GM18508 (cell line): ENCODE measurements at regions not wholly inside any gene's neighbourhood (a gene's known extent, or its start where the extent isn't known, plus 50 kb on each side); places are given as distances from the start of the nearest gene placed in this dataset.

Experiments
- ATAC-seq: cut with Tn5 transposase; IDR thresholded peaks from one replicate; pipeline ENCODE4 v1.9.1; 2021; ENCODE audit warnings: moderate number of reproducible peaks; ENCODE audit not compliant: insufficient read depth, unreplicated experiment

DNA sequence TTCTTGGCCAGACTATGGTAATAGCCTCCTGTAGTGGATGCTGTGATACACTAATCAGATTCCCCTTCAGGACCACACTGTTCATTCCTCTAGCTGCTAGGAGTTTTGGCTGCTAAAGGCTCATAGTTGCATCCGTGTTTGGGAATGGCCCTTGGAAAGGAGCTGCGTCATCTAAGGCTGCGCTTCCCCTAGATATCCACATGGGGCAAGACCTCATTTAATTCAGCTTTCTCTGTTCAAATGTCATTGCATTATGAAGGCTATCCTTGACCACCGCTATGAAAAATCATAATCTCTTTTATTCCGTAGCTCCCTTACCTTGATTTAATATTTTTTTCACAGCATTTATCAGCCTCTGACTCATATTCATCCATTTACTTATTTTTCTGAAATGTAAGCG, 258.3 kb upstream of the NR4A3 start:
- no peak for ATAC-seq

GRCh38 chr9:99565203-99565602, 256.5 kb upstream of the NR4A3 start:
- no peak for ATAC-seq

- no peak for ATAC-seq
Measured at GRCh38 chr9:99567436-99567835, 254.2 kb upstream of the NR4A3 start.

DNA sequence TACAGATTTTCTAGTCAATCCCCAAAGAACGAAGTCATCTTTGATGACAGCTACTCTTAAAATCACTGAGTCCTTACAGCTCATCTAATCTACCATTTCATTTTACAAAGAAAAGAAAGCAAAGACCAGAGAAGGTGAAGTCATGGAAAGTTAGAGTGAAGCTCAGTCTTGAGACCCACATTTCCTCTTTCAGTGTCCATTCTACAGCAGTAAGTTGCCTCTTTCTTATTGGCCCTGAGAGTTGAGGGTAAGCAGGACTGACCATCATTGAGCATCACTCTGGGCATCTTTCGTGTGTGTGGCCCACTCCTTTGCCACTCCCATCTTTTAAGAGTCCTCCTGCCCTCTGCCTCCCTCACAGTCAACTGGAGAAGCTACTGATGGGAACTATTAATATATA, 251.8 kb upstream of the NR4A3 start:
- ATAC-seq, result no peak

- no peak for ATAC-seq
Measured at GRCh38 chr9:99572567-99572966, 249.1 kb upstream of the NR4A3 start.

- ATAC-seq, result no peak
Measured at GRCh38 chr9:99573085-99573484, 248.6 kb upstream of the NR4A3 start.

- no peak for ATAC-seq
Measured at GRCh38 chr9:99573886-99574285, 247.8 kb upstream of the NR4A3 start.

DNA sequence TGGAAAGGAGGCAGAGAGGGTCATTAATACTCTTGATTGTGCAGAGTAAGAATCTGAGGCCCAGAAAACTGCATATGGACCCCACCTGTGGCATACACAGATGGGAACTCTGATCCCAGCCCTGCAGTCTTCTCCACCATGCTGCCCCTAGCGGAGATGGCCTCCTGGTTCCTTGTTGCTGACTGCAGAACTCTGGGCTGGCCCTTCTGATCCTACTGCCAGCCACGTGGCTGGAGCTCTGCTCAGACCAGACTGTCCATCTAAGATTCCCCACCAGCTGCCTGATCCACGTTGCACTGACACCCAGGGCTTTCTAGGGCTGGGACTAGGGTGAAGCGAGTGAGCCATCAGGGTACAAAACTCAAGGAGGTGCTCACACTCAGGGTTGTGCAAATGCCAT, 245.7 kb upstream of the NR4A3 start:
- ATAC-seq, result no peak

- no peak for ATAC-seq
Measured at GRCh38 chr9:99576876-99577275, 244.8 kb upstream of the NR4A3 start.

- ATAC-seq, result no peak
Measured at GRCh38 chr9:99577351-99577750, 244.3 kb upstream of the NR4A3 start.

- ATAC-seq, result no peak
Measured at GRCh38 chr9:99578666-99579065, 243.0 kb upstream of the NR4A3 start.

DNA sequence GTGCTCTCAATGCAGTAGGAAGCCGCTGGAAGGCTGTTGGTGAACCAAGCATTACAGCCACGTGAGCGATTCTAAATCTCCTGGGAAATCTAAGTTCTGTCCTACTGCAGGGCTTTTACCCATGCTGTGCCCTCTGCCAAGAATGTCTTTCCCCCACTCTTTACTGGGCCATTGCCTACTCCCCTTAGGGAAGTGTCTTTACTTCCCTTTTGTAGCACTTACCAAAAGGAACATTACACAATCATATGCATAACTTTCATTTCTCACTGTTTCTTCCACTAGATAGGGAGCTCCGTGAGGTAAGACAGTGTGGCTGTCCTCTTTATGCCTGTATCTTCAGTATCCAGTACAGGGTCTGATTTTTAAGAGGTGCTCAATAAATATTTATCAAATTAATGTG, 241.7 kb upstream of the NR4A3 start:
- no peak for ATAC-seq

GRCh38 chr9:99582814-99583213, 238.9 kb upstream of the NR4A3 start:
- ATAC-seq, result no peak

DNA sequence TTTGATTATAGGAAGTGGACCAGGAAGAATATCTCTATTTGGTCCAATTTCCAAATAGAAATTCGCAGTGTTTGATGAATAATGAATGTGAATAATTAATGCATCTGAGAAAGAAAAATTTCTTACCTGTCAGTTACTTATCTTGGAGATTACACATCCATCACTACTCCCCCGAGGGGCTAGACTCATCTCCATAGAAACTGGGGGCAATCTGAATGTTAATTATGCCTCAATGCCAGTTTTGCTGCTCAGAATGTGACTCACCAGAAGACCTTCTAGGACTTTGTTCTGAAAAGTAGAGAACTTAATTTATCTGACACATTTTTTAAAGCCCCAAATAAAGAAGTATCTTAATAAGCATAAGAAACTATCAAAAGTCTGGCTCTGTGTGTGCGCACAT, 233.4 kb upstream of the NR4A3 start:
- no peak for ATAC-seq

DNA sequence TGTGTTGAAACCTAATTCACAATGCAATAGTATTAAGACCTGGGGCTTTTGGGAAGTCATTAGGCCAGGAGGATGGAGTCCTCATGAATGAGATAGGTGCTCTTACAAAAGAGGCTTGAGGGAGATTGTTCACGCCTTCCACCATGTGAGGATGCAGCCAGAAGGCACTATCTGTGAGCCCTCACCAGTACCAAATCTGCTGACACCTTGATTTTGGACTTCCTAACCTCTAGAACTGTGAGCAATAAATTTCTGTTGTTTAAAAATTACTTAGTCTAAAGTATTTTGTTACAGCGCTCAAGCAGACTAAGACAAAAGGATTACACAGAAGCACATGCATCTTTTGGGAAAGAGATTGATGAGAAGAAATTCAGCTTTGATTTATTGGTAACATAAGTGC, 232.9 kb upstream of the NR4A3 start:
- ATAC-seq, result no peak

GRCh38 chr9:99590410-99590809, 231.3 kb upstream of the NR4A3 start:
- no peak for ATAC-seq

GRCh38 chr9:99590840-99591239, 230.8 kb upstream of the NR4A3 start:
- ATAC-seq, result no peak

GRCh38 chr9:99591770-99592169, 229.9 kb upstream of the NR4A3 start:
- no peak for ATAC-seq

DNA sequence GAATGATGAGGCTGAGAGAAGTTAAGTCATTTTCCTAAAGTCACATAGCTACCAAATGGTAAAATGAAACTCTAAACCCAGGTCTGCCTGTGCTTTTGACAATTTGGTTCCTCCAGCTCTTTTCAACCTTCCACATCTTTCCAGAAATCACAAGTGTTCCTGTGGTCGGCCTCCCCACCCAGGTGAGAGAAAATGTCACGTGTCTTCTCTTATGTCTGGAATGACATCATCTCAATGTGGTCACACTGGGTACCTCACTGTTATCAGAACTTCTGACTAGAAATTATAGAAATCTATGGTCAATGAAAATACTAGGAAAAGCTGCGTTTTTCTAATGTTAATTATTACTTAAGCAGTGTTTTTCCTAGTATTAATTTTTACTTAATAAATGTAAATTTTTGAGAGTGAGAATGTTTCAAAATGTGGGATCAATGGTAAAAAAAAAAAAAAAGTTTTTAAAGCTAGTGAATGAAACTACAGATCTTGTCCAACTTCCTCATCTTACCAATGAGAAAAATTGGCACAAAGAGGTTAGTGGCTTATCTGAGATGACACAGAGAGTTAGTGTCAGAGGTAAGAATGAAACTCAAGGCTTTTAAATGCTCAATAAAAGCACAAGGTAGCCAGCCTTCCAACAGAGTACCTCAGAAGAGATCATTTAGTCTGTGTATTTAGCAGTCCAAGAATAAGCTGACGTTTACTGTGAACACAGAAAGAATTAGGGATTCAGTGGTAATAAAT, 228.7 kb upstream of the NR4A3 start:
- no peak for ATAC-seq

GRCh38 chr9:99593610-99594009, 228.1 kb upstream of the NR4A3 start:
- no peak for ATAC-seq

GRCh38 chr9:99594056-99594780, 227.5 kb upstream of the NR4A3 start:
- ATAC-seq, result no peak

GRCh38 chr9:99595796-99596195, 225.9 kb upstream of the NR4A3 start:
- peak; percentile 51 for ATAC-seq
